IMR-90 (cell line): ENCODE measurements at regions not wholly inside any gene's neighbourhood (a gene's known extent, or its start where the extent isn't known, plus 50 kb on each side); places are given as distances from the start of the nearest gene placed in this dataset.

Experiments used
- ATAC-seq: fragments of 200-7000 bp; cut with Tn5 transposase; 2 replicates; pipeline ENCODE4 v1.9.1; 2020; ENCODE audit warnings: low read depth, mild to moderate bottlenecking, moderate library complexity
- BruUV-seq: library from RNA; stranded (reverse); fragments of 400-500 nt; replicated peaks from 2 replicates; lab custom pipeline; 2021; lab: Mats Ljungman, UMichigan
- CTCF ChIA-PET: fragments of 300-600 bp; formaldehyde crosslinking; extraction: SDS; loops from one replicate; lab custom pipeline; 2021; ENCODE audit warnings: antibody characterized with exemption; lab: Yijun Ruan, JAX
- POLR2A ChIA-PET: fragments of 300-600 bp; sonication (Branson Sonifier 250); formaldehyde crosslinking; loops from one replicate; lab custom pipeline; 2022; ENCODE audit warnings: antibody characterized with exemption; ENCODE audit not compliant: unreplicated experiment; lab: Charles Lee
- DNase-seq: peaks from one replicate; pipeline ENCODE4 v3.0.0; 2013
- H2AFZ ChIP-seq: replicated peaks from 2 replicates; pipeline ENCODE3; 2013; ENCODE audit warnings: low read length, mild to moderate bottlenecking; ENCODE audit not compliant: poor library complexity
- H2AK5ac ChIP-seq: 2 replicates; pipeline ENCODE4 v1.6.1; 2013; ENCODE audit warnings: low read depth, low read length, inconsistent platforms
- H2AK9ac ChIP-seq: replicated peaks from 2 replicates; pipeline ENCODE3; 2013; ENCODE audit warnings: mild to moderate bottlenecking, low read depth, low read length, moderate library complexity; ENCODE audit not compliant: poor library complexity
- H2BK120ac ChIP-seq: 2 replicates; pipeline ENCODE4 v1.6.1; 2013; ENCODE audit warnings: low read depth, low read length, inconsistent platforms
- H2BK15ac ChIP-seq: 3 replicates; pipeline ENCODE4 v1.6.1; 2013; ENCODE audit warnings: low read depth, low read length, inconsistent platforms
- H2BK20ac ChIP-seq: 2 replicates; pipeline ENCODE4 v1.6.1; 2013; ENCODE audit warnings: low read depth, mild to moderate bottlenecking, inconsistent platforms, low read length, moderate library complexity
- H2BK5ac ChIP-seq: 2 replicates; pipeline ENCODE4 v1.6.1; 2013; ENCODE audit warnings: mild to moderate bottlenecking, low read depth, low read length, inconsistent platforms; ENCODE audit not compliant: poor library complexity, severe bottlenecking
- H3K14ac ChIP-seq: replicated peaks from 2 replicates; pipeline ENCODE4 v1.6.1; 2013; ENCODE audit warnings: low read depth, low read length, inconsistent platforms
- H3K18ac ChIP-seq: 2 replicates; pipeline ENCODE4 v1.6.1; 2013; ENCODE audit warnings: low read depth, low read length, control low read depth
- H3K23ac ChIP-seq: 2 replicates; pipeline ENCODE4 v1.6.1; 2013; ENCODE audit warnings: low read depth, low read length, inconsistent platforms
- H3K27ac ChIP-seq: 2 replicates; pipeline ENCODE4 v1.5.1; 2013; ENCODE audit warnings: mild to moderate bottlenecking, control low read depth, low read length; ENCODE audit not compliant: insufficient read depth
- H3K27me3 ChIP-seq: 2 replicates; pipeline ENCODE4 v1.6.1; 2013; ENCODE audit warnings: low read length; ENCODE audit not compliant: control insufficient read depth, insufficient read depth
- H3K36me3 ChIP-seq: 2 replicates; pipeline ENCODE4 v1.6.1; 2013; ENCODE audit warnings: low read length, mixed read lengths; ENCODE audit not compliant: control insufficient read depth, insufficient read depth
- H3K4ac ChIP-seq: 2 replicates; pipeline ENCODE4 v1.6.1; 2013; ENCODE audit warnings: low read depth, low read length, inconsistent platforms
- H3K4me1 ChIP-seq: 2 replicates; pipeline ENCODE4 v1.6.1; 2013; ENCODE audit warnings: low read length, mixed read lengths; ENCODE audit not compliant: control insufficient read depth, insufficient read depth
- H3K4me2 ChIP-seq: 2 replicates; pipeline ENCODE4 v1.6.1; 2013; ENCODE audit warnings: low read depth, mild to moderate bottlenecking, control low read depth, low read length, moderate library complexity
- H3K4me3 ChIP-seq: 2 replicates; pipeline ENCODE4 v1.5.1; 2013; ENCODE audit warnings: low read depth, mild to moderate bottlenecking, control low read depth, low read length, moderate library complexity; ENCODE audit not compliant: insufficient read depth
- H3K56ac ChIP-seq: 2 replicates; pipeline ENCODE4 v1.6.1; 2013; ENCODE audit warnings: low read length, inconsistent platforms; ENCODE audit not compliant: insufficient read depth; ENCODE audit errors: extremely low read depth
- H3K79me1 ChIP-seq, 2 experiments: 2 replicates each; pipeline ENCODE4 v1.6.1; 2013; ENCODE audit warnings: low read length in 2 of 2, inconsistent platforms in 1 of 2, low read depth in 1 of 2
- H3K9ac ChIP-seq: 2 replicates; pipeline ENCODE4 v1.6.1; 2013; ENCODE audit warnings: low read depth, low read length, control low read depth
- H3K9me1 ChIP-seq: 2 replicates; pipeline ENCODE4 v1.6.1; 2013; ENCODE audit warnings: low read length, inconsistent platforms; ENCODE audit not compliant: insufficient read depth
- H3K9me3 ChIP-seq: 2 replicates; pipeline ENCODE4 v1.6.1; 2013; ENCODE audit warnings: low read length; ENCODE audit not compliant: control insufficient read depth, insufficient read depth
- H4K20me1 ChIP-seq: 2 replicates; pipeline ENCODE4 v1.6.1; 2013; ENCODE audit warnings: low read length, inconsistent platforms; ENCODE audit not compliant: insufficient read depth
- H4K5ac ChIP-seq: 2 replicates; pipeline ENCODE4 v1.6.1; 2013; ENCODE audit warnings: mild to moderate bottlenecking, low read depth, low read length, control low read depth
- H4K8ac ChIP-seq, 2 experiments: 2 replicates each; pipeline ENCODE4 v1.6.1; 2013; ENCODE audit warnings: low read depth in 2 of 2, low read length in 2 of 2, control low read depth in 1 of 2, inconsistent platforms in 1 of 2
- H4K91ac ChIP-seq: 2 replicates; pipeline ENCODE4 v1.6.1; 2013; ENCODE audit warnings: low read depth, low read length, inconsistent platforms; ENCODE audit not compliant: insufficient read depth
- CEBPB ChIP-seq: IDR thresholded peaks from 2 replicates; pipeline ENCODE4 v1.6.1; 2012; ENCODE audit warnings: low read depth, low read length, improper control_type of control experiment
- WGBS, 2 experiments: methylation state at CpG; one replicate each; pipeline versions ENCODE4 v1.1.5 to v1.1.7; 2013; ENCODE audit warnings: missing lambda C conversion rate in 2 of 2; ENCODE audit not compliant: insufficient read length in 1 of 2; ENCODE audit errors: extremely low coverage in 2 of 2; 5-methylcytosine and 5-hydroxymethylcytosine counted together
- dilution Hi-C: fragments of 300-500 bp; cut with HindIII; formaldehyde crosslinking; loops from one replicate; pipeline ENCODE4 v1.14.3; 2018; ENCODE audit warnings: low sequenced_read_pairs; ENCODE audit not compliant: unreplicated experiment
- in situ Hi-C: fragments of 300-500 bp; cut with MboI; formaldehyde crosslinking; loops from 3 replicates; pipeline ENCODE4 v1.14.3; 2019; ENCODE audit warnings: low sequenced_read_pairs, inconsistent platforms, mixed read lengths
- intact Hi-C: fragments of 100-400 bp; cut with micrococcal nuclease; formaldehyde crosslinking; loops from 2 replicates; pipeline ENCODE4 v1.10.0; 2022

- Histone ChIP-seq H4K5ac (no peak overlapping the region), H3K4me2 (no peak overlapping the region), H3K4me1 (no peaks in the 10 kb centered on the region), H3K36me3 (no peaks in the 10 kb centered on the region), H2BK20ac (no peak overlapping the region), H2AK9ac (no peak overlapping the region), H3K27ac (no peak overlapping the region), H4K8ac (no peak overlapping the region), H2BK5ac (no peak overlapping the region), H3K27me3 (no peaks in the 10 kb centered on the region), H3K23ac (no peak overlapping the region), H3K14ac (no peak overlapping the region), H2BK15ac (no peak overlapping the region), H4K91ac (no peak overlapping the region), H3K9ac (no peak overlapping the region), H3K9me1 (no peaks in the 10 kb centered on the region), H3K4me3 (no peak overlapping the region), H2AK5ac (no peak overlapping the region), H2AFZ (no peak overlapping the region), H3K9me3 (no peaks in the 10 kb centered on the region), H3K56ac (no peak overlapping the region), H4K20me1 (no peaks in the 10 kb centered on the region), H3K4ac (no peak overlapping the region), H3K79me1 (no peaks in the 10 kb centered on the region), H3K18ac (no peak overlapping the region), H2BK120ac (no peak overlapping the region)
- DNase-seq (no peak), ATAC-seq (no peak)
- dilution Hi-C loops (no loop called here), in situ Hi-C loops (no loop called here), intact Hi-C loops (no loop called here)
- CTCF ChIA-PET = no interaction called here
- POLR2A ChIA-PET = no interaction called here
- BruUV-seq = no TSS peak
- TF ChIP-seq CEBPB = no peak
- 40% methylated on average over 2 of the region's 4 CpGs; no CpG with 5 or more reads in 1 of the 2 experiments for WGBS, 2 experiments
Observed at GRCh38 chr9:90449213-90449925, 193.3 kb downstream of the DIRAS2 start.
